SK-N-SH treated with all-trans-retinoic acid at 6 μM for 48 hours (cell line): ENCODE measurements at regions not wholly inside any gene's neighbourhood (a gene's known extent, or its start where the extent isn't known, plus 50 kb on each side); places are given as distances from the start of the nearest gene placed in this dataset.

ENCODE experiments used
- ATAC-seq: fragments of 200-7000 bp; cut with Tn5 transposase; 3 replicates; pipeline ENCODE4 v1.9.1; 2020; ENCODE audit warnings: mild to moderate bottlenecking, moderate library complexity
- BACH2 ChIP-seq: fragments of 250-450 bp; sonication (Bioruptor Pico); IDR thresholded peaks from 2 replicates; pipeline ENCODE4 v1.9.0; 2021; ENCODE audit warnings: mild to moderate bottlenecking, borderline replicate concordance
- CSDC2 ChIP-seq: fragments of 250-450 bp; sonication (Bioruptor Pico); IDR thresholded peaks from 2 replicates; pipeline ENCODE4 v1.5.0; 2020; ENCODE audit warnings: mild to moderate bottlenecking, moderate library complexity
- CSRNP3 ChIP-seq: fragments of 250-450 bp; sonication (Bioruptor Pico); IDR thresholded peaks from 2 replicates; pipeline ENCODE4 v1.5.1; 2021; ENCODE audit warnings: mild to moderate bottlenecking, moderate library complexity
- ESRRG ChIP-seq: fragments of 250-450 bp; sonication (Bioruptor Pico); IDR thresholded peaks from 2 replicates; pipeline ENCODE4 v1.6.1; 2021; ENCODE audit warnings: mild to moderate bottlenecking
- GLIS3 ChIP-seq: fragments of 250-450 bp; sonication (Bioruptor Pico); IDR thresholded peaks from 2 replicates; pipeline ENCODE4 v1.5.0; 2020; ENCODE audit warnings: mild to moderate bottlenecking, moderate library complexity
- ISL1 ChIP-seq: fragments of 250-450 bp; sonication (Bioruptor Pico); IDR thresholded peaks from 2 replicates; pipeline ENCODE4 v2.1.2; 2022; ENCODE audit warnings: mild to moderate bottlenecking, moderate library complexity
- PATZ1 ChIP-seq: fragments of 250-450 bp; sonication (Bioruptor Pico); IDR thresholded peaks from 2 replicates; pipeline ENCODE4 v1.8.0; 2020; ENCODE audit warnings: mild to moderate bottlenecking, moderate library complexity, borderline replicate concordance
- POU6F1 ChIP-seq: fragments of 250-450 bp; sonication (Bioruptor Pico); IDR thresholded peaks from 2 replicates; pipeline ENCODE4 v1.8.0; 2021; ENCODE audit warnings: low read depth, mild to moderate bottlenecking, moderate library complexity, borderline replicate concordance
- PPARA ChIP-seq: fragments of 250-450 bp; sonication (Bioruptor Pico); IDR thresholded peaks from 2 replicates; pipeline ENCODE4 v1.5.0; 2020; ENCODE audit warnings: mild to moderate bottlenecking, borderline replicate concordance
- RARB ChIP-seq: fragments of 250-450 bp; sonication (Bioruptor Pico); IDR thresholded peaks from 2 replicates; pipeline ENCODE4 v1.8.0; 2021; ENCODE audit warnings: mild to moderate bottlenecking, moderate library complexity
- SNAI2 ChIP-seq: fragments of 250-450 bp; sonication (Bioruptor Pico); IDR thresholded peaks from 2 replicates; pipeline ENCODE4 v1.5.0; 2020; ENCODE audit warnings: mild to moderate bottlenecking, moderate library complexity
- TCF4 ChIP-seq: fragments of 250-450 bp; sonication (Bioruptor Pico); IDR thresholded peaks from 2 replicates; pipeline ENCODE4 v1.8.0; 2021; ENCODE audit warnings: mild to moderate bottlenecking, moderate library complexity, borderline replicate concordance
- TOX ChIP-seq: fragments of 250-450 bp; sonication (Bioruptor Pico); IDR thresholded peaks from 2 replicates; pipeline ENCODE4 v1.8.0; 2021; ENCODE audit warnings: mild to moderate bottlenecking, moderate library complexity, borderline replicate concordance
- TSHZ2 ChIP-seq: fragments of 250-450 bp; sonication (Bioruptor Pico); IDR thresholded peaks from 2 replicates; pipeline ENCODE4 v1.5.0; 2020; ENCODE audit warnings: mild to moderate bottlenecking, moderate library complexity
- ZC3H10 ChIP-seq: fragments of 250-450 bp; sonication (Bioruptor Pico); IDR thresholded peaks from 2 replicates; pipeline ENCODE4 v1.5.1; 2021; ENCODE audit warnings: mild to moderate bottlenecking, moderate library complexity
- ZNF565 ChIP-seq: fragments of 450-650 bp; formaldehyde crosslinking; conservative IDR thresholded peaks from 2 replicates; pipeline ENCODE4 v1.5.0; 2020; ENCODE audit warnings: low read depth, mild to moderate bottlenecking, moderate library complexity
- ZNF70 ChIP-seq: fragments of 450-650 bp; formaldehyde crosslinking; IDR thresholded peaks from 2 replicates; pipeline ENCODE4 v1.5.0; 2020; ENCODE audit warnings: mild to moderate bottlenecking, moderate library complexity
- ZNF8 ChIP-seq: fragments of 450-650 bp; formaldehyde crosslinking; IDR thresholded peaks from 2 replicates; pipeline ENCODE4 v1.5.0; 2020; ENCODE audit warnings: mild to moderate bottlenecking, moderate library complexity

GRCh38 chr11:70908223-70908622 is 344.2 kb downstream of the SHANK2 start:
- no peak for TF ChIP-seq ZNF70 (CRISPR knock-in tag)
- no peak for TF ChIP-seq BACH2 (CRISPR knock-in tag)
- no peak for TF ChIP-seq GLIS3
- no peak for TF ChIP-seq TCF4 (CRISPR knock-in tag)
- TF ChIP-seq CSRNP3 (CRISPR knock-in tag): no peak
- no peak for TF ChIP-seq RARB (CRISPR knock-in tag)
- no peak for TF ChIP-seq ZC3H10 (CRISPR knock-in tag)
- no peak for TF ChIP-seq PPARA (CRISPR knock-in tag)
- TF ChIP-seq CSDC2 (CRISPR knock-in tag): no peak
- no peak for TF ChIP-seq ZNF565 (CRISPR knock-in tag)
- TF ChIP-seq ESRRG (CRISPR knock-in tag): no peak
- no peak for TF ChIP-seq POU6F1 (CRISPR knock-in tag)
- ATAC-seq: no peak

GRCh38 chr11:70910835-70911234 is 341.5 kb downstream of the SHANK2 start:
- no peak for ATAC-seq
- TF ChIP-seq TOX (no peak), ISL1 (CRISPR knock-in tag) (no peak), PATZ1 (CRISPR knock-in tag) (no peak), PPARA (CRISPR knock-in tag) (no peak), ZC3H10 (CRISPR knock-in tag) (no peak), ZNF8 (no peak), RARB (CRISPR knock-in tag) (no peak), ZNF565 (CRISPR knock-in tag) (no peak)

GRCh38 chr11:70912226-70912840 is 340.0 kb downstream of the SHANK2 start:
- ATAC-seq: no peak

More at GRCh38 chr11:70912226-70912840, 340.0 kb downstream of the SHANK2 start:
- no peak for TF ChIP-seq ZC3H10 (CRISPR knock-in tag)
- TF ChIP-seq TSHZ2 (CRISPR knock-in tag): no peak
- no peak for TF ChIP-seq PPARA (CRISPR knock-in tag)
- no peak for TF ChIP-seq PATZ1 (CRISPR knock-in tag)
- no peak for TF ChIP-seq SNAI2 (CRISPR knock-in tag)
- TF ChIP-seq RARB (CRISPR knock-in tag): no peak
- no peak for TF ChIP-seq GLIS3
- TF ChIP-seq, all 23 proteins: peak for 0
